ENCODE measurements at regions not wholly inside any gene's neighbourhood (a gene's known extent, or its start where the extent isn't known, plus 50 kb on each side); places are given as distances from the start of the nearest gene placed in this dataset.

DNA sequence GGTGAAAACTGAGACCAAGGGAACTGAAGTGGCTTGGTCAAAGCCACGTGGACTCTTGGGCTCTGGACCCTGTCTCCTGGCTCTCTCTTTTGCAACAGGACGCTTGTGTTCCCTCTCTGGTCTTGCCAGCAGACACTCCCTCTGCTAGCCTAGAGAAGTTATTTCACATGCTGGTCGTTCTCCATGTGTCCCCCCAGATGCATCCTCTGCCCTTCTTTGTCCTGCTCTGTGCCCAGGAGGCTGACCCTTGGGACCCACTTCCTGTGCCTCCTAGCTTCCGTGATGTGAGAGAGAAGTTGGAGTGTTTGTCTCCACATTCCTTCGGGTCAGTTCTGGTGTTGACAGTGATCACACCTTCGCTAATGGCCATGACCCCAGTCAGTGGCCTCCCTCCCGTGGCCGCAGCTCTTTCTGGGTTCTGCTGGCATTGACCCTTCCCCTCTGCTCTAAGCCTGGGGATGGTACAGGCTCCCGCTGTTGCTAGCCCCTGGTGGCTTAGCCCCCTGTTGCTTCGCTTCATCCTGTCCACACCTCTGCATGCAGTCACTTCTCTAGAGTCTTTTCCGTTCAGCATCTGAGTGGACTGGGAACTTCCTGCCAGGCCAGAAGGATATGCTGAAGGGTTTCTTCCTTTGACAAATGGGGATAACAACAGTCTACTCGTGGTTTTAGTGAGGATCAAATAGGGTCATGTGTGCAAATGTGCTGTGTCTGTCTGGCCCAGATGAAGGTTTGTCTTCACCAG lies 70.1 kb upstream of the BMP2 start:
- no peak overlapping the region for H3K4me3 Mint-ChIP-seq
- Histone ChIP-seq H3K4me2 (ENCODE audit: insufficient read depth, insufficient read length, low read length) (no peak overlapping the region), H2BK12ac (ENCODE audit: insufficient read length, low read depth, low read length) (peak overlapping the region; percentile 11), H4K5ac (ENCODE audit: insufficient read length, low read depth, low read length) (no peak overlapping the region), H2BK15ac (ENCODE audit: low read depth, low read length) (no peak overlapping the region), H3T11ph (ENCODE audit: low read length) (no peak overlapping the region), H4K8ac (replicated peaks; ENCODE audit: insufficient read length, low read depth, low read length) (no peak overlapping the region), H3K79me2 (ENCODE audit: insufficient read depth, low read length) (no peaks in the 10 kb centered on the region), H3K23ac (ENCODE audit: insufficient read length, low read depth, low read length) (no peak overlapping the region), H2BK120ac (ENCODE audit: low read depth, low read length, poor library complexity, severe bottlenecking) (no peak overlapping the region), H3K23me2 (ENCODE audit: insufficient read length, low read depth, low read length, poor library complexity, severe bottlenecking) (no peaks in the 10 kb centered on the region), H3K27me3 (ENCODE audit: insufficient read depth, low read length) (no peaks in the 10 kb centered on the region), H3K27ac (ENCODE audit: insufficient read length, low read depth, low read length) (no peak overlapping the region), H4K20me1 (ENCODE audit: control insufficient read depth, insufficient read depth, insufficient read length) (no peaks in the 10 kb centered on the region), H3K9ac (ENCODE audit: extremely low read depth, insufficient read length, low read length) (no peak overlapping the region), H3K18ac (ENCODE audit: insufficient read length, low read depth, low read length) (no peak overlapping the region), H3K4me1 (ENCODE audit: insufficient read depth, low read length) (peaks cover 4% of the 10 kb centered on the region; the same call in 1 of the 2 replicates), H3K14ac (ENCODE audit: insufficient read depth, low read length) (no peak overlapping the region), H3K56ac (ENCODE audit: insufficient read length, low read depth, low read length) (no peak overlapping the region), H2BK20ac (ENCODE audit: low read depth, low read length, poor library complexity, severe bottlenecking) (no peak overlapping the region), H2BK5ac (ENCODE audit: insufficient read length, low read length) (no peak overlapping the region), H3K9me3 (ENCODE audit: control insufficient read depth, low read depth, low read length) (no peaks in the 10 kb centered on the region), H3K4ac (ENCODE audit: low read depth, low read length) (no peak overlapping the region), H4K91ac (ENCODE audit: insufficient read length, low read depth, low read length) (peak overlapping the region; percentile 19), H2AK5ac (ENCODE audit: insufficient read length, low read length) (no peak overlapping the region), H3K79me1 (ENCODE audit: insufficient read depth, low read depth, low read length, poor library complexity, severe bottlenecking) (no peaks in the 10 kb centered on the region), H2AFZ (ENCODE audit: low read length) (no peak overlapping the region)
- H3K36me3 Mint-ChIP-seq (ENCODE audit: insufficient read depth in 1 of 3, low read depth in 3 of 3) = no peaks in the 10 kb centered on the region; a peak in 1 of 7 replicates
- TF ChIP-seq, protein P1, sequence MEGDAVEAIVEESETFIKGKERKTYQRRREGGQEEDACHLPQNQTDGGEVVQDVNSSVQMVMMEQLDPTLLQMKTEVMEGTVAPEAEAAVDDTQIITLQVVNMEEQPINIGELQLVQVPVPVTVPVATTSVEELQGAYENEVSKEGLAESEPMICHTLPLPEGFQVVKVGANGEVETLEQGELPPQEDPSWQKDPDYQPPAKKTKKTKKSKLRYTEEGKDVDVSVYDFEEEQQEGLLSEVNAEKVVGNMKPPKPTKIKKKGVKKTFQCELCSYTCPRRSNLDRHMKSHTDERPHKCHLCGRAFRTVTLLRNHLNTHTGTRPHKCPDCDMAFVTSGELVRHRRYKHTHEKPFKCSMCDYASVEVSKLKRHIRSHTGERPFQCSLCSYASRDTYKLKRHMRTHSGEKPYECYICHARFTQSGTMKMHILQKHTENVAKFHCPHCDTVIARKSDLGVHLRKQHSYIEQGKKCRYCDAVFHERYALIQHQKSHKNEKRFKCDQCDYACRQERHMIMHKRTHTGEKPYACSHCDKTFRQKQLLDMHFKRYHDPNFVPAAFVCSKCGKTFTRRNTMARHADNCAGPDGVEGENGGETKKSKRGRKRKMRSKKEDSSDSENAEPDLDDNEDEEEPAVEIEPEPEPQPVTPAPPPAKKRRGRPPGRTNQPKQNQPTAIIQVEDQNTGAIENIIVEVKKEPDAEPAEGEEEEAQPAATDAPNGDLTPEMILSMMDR (conservative IDR thresholded peaks at IDR 0.05) = no peak
- peaks cover 22 to 27% of the 10 kb centered on the region in 2 experiments for H3K4me1 Mint-ChIP-seq
- H3K9me3 Mint-ChIP-seq = peaks cover 0 to 2% of the 10 kb centered on the region in 2 experiments; a peak in 2 of 5 replicates
- DNase-seq = no peak
- peak overlapping the region in 1 of 3 experiments; percentile 76; a peak in 2 of 7 replicates for H3K27ac Mint-ChIP-seq
- no CpG with 5 or more reads among the region's 12 CpGs for WGBS (ENCODE audit: extremely low coverage, insufficient read length, low lambda C conversion rate)
- no peaks in the 10 kb centered on the region; the same call in 1 of the 2 replicates for H3K27me3 Mint-ChIP-seq (ENCODE audit: low read depth)

Measured in H9 (cell line).